NCI-H1436 treated with DMSO at 0.1 percent for 48 hours (cell line): ENCODE measurements at regions not wholly inside any gene's neighbourhood (a gene's known extent, or its start where the extent isn't known, plus 50 kb on each side); places are given as distances from the start of the nearest gene placed in this dataset.
"Not testable (repeated sequence)": the region's sequence is repeated elsewhere in the genome, so short reads cannot be mapped to it uniquely, and the experiment has no call there.

Source experiments
- DNase-seq: peaks from one replicate; lab custom pipeline; 2025; lab: John Stamatoyannopoulos, UW

DNA sequence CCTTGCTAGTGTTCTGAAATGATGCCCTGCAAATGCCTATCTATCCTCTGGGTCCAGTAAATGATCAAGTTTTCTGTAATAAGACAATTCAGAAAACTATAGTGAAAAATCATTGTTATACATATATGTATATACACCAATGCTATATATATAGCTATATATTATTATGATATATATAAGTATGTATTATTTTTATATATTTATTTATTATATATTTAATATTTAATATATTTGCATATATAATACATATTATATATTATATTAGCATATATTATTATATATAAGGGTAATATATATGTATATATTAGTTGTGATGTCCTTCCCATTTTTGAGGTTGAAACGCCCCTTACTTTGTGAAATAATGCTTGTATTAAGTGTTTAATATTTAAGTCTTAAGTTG lies 181.4 kb upstream of the CACNA2D1 start:
- DNase-seq, result no peak

DNA sequence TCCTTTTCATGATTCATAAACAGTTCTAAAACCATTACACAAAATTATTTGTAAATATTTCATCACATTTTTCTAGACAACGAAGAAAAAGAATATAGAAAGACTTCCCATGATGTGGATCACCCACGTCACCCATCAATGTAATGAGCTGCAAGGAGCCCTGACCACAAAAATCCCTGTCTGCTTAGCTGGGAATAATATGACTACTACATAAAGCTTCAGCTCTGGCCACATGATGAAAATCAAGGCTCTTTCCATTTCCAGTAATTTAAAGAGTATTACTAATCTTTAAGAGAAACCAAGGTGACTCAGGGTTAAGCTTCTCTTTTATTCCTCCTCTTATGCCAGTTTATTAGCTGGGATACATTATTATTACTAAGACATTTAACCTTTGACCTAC lies 180.8 kb upstream of the CACNA2D1 start:
- DNase-seq, result no peak

DNA sequence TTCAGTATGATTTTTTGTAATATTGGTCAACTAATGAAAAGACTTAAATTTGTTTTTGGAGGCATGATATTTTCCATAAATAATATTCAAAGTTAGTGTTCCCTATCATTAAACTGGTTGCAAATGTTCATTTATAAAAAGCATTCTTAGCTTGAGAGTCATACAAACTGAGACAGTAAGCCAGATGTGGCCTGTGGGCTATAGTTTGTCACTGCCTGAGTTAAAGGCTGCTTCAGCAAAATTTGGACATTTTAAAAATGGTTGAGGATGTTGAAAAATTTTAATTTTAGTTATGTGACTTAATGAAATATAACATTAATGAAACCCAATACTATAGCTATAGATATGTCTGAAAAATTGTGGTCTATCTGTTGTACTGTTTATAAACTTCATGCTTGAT lies 180.2 kb upstream of the CACNA2D1 start:
- DNase-seq, result no peak

DNA sequence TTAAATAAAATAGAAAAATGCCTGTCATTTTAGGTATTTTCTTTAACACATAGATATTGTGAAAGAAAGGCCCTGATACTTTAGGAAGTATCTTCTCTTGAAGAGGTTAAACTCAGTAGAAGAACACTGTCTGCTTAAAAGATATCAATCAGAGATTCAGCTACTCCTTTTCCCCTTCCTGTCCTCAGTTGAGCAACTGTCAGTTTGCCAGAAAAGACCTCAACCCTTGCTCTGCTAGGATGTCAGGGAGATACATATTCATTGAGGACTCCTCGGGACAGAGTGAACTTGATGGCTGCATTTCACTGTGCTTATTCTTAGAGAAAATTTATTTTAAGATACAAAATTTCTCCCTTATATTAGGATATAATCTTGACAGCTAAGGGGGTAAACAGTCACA lies 173.6 kb upstream of the CACNA2D1 start:
- DNase-seq, result no peak

DNA sequence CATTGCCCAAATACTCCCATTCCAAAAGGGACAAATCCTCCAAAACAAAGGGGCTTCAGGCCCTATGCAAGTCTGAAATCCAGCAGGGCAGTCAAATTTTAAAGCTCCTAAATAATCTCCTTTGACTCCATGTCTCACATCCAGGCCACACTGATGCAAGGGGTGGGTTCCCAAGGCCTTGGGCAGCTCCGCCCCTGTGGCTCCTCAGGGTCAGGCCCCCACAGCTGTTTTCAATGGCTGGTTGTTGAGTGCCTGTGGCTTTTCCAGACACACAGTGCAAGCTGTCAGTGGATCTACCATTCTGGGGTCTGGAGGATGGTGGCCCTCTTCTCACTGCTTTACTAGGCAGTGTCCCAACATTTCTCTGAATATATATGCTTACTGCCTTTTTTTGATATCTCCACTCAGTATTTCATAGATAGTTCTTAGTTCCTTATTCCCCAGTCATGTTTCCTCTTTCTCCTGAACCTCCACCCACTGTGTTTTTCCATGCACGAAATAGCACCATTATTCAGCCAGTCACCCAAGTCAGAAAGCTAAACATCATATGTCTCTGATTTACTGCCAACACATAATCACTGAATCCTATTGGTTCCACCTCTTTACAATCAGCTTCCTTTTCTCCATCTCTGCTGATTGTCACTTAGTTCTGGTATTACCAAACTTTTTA lies 172.6 kb upstream of the CACNA2D1 start:
- DNase-seq, result no peak

DNA sequence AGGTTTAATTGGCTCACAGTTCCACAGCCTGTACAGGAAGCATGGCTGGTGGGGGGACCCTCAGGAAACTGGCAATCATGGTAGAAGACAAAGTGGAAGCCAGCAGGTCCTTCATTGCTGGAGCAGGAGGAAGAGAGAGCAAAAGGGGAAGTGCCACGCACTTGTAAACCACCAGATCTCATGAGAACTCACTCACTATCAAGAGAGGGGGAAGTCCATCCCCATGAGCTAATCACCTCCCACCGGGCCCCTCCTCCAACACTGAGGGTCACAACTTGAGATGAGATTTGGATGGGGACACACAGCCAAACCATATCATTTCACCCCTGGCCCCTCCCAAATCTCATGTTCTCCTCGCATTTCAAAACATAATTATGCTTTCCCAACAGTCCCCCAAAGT lies 171.9 kb upstream of the CACNA2D1 start:
- DNase-seq, result no peak

DNA sequence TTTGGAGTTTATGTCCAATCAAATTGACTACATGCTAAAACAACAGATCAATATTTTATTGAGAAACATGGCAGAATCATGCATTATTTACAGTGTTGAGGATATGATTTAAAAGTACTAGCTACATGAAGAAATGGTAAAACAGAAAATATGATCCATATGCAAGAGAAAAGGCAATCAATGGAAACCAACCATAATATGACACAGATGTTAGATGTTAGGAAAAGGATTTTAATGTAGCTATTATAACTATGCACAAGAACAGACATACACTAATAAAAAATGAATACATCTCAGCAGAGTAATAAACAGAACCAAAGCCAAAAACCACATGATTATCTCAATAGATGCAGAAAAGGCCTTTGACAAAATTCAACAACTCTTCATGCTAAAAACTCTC lies 166.2 kb upstream of the CACNA2D1 start:
- DNase-seq, result no peak

DNA sequence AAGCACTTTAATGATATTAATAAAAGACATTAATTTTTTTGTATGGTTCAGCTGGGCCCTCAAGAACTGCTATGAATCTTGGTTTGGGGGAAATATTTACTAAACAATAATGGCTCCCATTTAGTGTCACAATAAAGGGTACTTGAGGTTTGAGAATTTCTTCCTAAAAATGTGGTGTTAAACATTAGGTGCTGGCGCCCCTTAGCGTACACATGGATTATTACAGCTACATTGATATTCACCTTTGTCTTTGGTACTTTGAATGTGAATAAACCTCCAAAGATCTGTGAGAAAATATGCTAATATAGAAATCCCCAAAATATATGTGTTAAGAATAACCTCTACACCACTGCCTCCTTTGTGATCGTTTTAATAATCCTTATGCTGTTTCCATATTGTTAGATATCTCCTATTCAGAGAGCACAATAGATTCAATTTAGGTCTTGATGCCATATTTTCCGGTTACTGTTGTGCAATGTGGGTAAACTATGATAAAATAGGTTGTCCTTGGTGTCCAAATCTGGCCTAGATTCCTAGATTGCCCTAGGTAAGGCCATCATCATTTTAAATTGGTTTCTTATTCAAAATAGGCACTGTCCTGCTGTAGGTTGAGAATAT lies 161.8 kb upstream of the CACNA2D1 start:
- peak; percentile 73 for DNase-seq

DNA sequence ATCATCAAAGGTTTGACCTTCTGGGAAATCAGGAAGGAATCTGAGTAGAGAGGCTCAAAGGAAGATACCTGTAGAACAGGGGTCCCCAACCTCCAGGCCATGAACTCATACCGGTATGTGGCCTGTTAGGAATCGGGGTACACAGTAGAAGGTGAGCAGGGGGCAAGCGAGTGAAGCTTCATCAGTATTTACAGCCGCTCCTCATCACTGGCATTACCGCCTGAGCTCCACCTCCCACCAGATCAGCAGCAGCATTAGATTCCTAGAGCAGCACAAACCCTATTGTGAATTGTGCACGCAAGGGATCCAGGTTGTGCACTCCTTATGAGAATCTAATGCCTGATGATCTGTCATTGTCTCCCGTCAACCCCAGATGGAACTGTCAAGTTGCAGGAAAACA lies 158.5 kb upstream of the CACNA2D1 start:
- DNase-seq, result no peak

DNA sequence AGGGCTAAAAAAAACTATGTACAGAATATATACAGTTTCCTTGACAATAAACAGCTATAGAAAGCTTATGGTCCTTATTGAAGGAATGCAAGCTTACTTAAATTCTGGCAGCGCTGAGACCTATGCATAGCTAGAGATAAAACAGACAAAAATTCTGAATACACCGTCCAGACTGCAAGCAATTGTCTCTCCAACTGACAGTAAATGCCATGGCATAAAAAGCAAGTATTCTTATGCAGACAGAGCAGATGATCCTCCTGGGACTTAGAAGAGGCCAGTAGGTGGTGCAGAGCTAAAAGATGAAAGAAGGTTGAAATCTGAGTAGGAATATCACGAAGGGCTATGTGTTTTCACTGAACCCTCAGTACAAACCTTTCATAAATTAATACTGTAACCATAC lies 157.0 kb upstream of the CACNA2D1 start:
- DNase-seq, result no peak

DNA sequence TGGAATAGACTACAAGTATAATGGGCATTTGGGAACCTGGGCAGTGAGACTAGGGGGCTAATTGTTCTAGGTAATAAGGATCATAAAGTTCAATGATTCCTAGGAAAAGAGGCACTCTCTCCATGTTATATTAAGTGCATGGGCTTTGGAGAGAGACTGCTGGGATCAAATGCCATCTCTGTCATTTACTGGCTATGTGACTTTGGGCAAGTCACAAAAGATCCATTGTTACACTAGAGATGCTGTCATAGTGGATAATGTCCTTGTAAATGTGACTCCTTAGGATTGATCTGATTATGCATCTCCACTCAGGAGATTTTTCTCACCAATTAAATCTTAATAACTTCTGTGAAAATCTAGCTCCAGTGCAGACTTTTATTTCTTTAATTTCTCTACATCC lies 156.3 kb upstream of the CACNA2D1 start:
- no peak for DNase-seq

DNA sequence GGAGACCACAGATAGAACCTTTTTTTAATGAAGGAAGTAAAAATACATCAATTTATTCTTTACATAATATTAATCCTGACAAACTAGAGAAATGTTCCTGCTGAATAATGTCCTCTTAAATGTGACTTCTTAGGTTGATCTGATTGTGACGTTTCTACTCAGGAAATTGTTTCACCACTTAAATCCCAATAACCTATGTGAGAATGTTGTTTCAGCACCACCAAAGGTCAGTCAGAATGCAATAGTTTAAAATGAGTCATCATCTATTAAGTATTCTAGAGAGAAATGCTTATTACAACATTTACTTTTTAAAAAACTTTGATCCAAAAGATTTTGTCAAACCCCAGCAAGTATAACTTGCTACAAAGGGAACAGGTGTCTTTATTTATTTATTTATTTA lies 155.4 kb upstream of the CACNA2D1 start:
- no peak for DNase-seq

DNA sequence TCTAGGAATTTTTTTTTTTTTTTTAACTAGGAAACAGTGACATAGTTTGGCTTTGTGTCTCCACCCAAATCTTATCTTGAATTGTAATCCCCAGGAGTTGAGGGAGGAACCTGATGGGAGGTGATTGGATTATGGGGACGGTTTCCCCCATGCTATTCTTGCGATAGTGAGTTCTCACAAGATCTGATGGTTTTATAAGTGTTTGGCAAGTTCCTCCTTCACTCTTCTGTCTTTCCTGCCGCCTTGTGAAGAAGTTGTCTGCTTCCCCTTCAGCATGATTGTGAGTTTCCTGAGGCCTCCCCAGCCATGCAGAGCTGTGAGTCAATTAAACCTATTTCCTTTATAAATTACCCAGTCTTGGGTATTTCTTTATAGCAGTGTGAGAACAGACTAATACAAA lies 152.2 kb upstream of the CACNA2D1 start:
- not testable (repeated sequence) for DNase-seq

DNA sequence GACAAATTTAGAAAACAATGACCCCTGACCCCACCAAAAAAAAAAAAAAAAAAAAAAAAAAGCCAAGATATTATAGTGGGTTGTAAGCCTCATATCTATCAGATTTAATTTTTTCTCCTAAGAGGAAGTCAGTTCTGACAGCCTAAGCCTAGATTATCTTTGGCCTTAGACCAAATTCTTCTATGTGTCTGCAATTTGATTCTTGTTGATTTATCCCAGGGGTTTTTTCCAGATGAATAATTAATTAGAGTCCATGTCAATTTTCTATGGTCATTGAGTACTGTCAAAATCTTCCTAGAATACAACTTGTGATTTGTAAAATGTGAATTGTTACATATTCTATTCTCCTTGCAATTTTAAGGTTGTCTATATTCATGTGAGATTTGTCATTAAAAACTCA lies 151.6 kb upstream of the CACNA2D1 start:
- DNase-seq, result no peak

DNA sequence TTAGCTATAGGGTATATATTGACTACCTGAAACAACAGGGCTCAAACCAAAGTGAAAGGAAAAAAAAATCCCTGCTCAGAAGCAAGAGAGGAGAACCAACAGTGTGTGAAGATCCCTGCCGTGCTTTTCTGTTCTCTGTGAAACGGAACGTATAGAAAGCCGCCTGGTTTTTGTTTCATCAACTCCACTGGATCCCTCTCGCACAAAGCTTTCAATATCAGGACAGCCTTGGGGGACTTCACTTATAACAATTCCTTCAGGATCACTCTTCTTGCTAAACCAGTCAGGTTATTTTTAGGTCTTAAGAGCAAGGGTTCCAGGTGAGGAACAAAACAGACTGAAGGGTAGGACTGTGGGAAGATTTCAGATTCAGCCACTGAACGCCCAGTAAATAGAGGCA lies 151.1 kb upstream of the CACNA2D1 start:
- DNase-seq, result no peak

DNA sequence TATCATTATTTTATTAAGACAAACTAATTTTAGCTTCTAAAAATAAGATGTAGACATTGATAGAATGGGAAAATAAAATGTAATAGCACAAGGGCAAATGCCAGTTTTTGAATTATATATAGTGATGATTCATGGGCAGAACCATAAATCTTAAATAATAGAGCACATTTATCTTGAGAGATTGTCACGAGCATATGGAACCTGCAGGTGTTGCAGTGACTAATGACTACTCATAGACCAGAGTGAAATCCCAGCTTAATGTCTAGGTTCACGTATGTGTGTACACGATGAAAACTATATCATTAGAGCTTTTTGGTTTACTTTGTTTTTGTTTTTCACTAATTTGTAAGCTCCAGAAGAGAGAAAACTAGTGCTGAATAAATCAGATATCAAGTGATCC lies 150.2 kb upstream of the CACNA2D1 start:
- peak; percentile 64 for DNase-seq

DNA sequence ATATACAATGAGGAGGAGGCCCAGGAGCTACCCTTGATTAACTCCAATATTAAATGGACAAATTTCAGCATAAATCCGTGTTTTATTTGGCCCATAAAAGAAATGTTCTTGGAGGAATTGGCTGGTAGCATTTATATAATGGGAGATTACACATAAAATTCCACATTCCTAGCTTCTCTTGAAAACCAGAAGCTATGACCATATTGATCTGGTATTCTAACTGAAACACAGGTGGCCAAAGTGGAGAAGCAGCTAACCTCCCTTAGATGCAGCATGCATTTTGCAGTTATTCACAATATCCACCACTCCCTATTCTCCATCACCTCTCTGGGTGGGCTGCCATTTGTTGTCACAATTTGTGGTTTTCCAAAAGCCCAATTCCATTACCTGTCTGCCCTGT lies 148.8 kb upstream of the CACNA2D1 start:
- DNase-seq, result no peak

DNA sequence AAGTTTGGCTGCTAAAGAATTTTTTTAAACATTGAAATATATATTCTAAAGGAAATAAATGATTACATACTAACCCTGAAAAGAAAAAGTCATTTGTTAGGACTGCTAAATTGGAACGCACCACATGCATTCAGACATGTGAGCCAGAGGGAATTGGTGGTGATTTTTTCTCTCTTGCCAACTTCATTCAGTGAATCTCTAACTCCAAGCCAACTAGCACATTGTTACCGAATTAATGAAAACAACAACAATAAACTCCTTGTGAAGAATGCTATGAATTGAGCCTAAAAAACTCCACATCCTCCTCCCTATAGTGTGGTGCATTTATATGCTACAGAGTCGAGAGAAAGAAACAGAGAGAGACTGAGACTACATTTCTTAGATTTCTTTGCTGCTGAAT lies 135.5 kb upstream of the CACNA2D1 start:
- DNase-seq, result no peak

DNA sequence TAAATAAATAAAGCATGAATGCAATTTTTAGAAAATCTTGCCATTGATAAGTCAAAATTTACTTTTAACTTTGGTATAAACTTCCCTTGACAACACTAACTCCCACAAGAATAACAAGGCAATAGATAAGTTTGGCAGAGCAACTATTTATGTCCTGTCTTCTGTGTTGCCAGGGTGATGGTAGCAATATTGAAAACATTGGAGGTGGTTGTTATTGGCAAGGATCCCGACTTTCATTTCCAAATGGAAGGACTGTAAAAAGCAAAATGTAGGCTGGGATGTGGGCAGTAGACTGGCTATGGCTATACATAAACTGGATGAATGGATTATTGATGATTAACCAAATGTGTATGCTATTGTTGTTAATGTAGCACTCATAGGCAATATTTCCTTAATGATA lies 134.9 kb upstream of the CACNA2D1 start:
- no peak for DNase-seq

DNA sequence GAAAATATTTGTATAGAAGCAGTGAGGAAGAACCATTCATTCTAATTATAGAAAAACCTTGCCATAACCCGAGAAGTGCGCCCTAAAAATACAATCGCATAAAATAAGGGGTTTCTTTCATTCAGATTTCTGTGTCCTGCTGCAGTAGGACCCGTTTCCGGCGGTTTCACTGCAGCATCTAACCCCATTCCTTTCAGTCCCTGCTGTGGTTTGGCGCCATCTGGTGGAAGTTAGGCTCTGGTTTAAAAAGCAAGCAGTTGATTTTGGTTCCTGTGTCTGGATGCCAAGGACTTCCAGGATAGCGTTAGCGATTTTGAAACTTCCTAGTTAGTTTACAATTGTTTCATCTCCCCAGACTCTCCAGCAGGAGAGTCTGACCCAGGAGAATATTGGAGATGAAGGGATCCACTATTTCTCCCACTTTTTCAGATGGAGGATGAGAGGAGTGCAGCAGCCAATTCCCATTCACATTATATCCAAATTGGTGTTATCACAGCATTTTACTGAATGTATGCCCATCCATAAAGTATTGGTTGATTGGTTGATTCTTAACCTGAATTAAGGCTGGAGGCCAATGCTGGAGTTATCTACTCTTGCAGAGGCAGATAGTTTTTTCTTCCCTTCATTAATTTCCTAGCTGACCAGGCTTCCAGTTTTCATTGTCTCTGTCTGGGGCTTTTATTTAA lies 128.8 kb upstream of the CACNA2D1 start:
- DNase-seq, result peak; percentile 62

DNA sequence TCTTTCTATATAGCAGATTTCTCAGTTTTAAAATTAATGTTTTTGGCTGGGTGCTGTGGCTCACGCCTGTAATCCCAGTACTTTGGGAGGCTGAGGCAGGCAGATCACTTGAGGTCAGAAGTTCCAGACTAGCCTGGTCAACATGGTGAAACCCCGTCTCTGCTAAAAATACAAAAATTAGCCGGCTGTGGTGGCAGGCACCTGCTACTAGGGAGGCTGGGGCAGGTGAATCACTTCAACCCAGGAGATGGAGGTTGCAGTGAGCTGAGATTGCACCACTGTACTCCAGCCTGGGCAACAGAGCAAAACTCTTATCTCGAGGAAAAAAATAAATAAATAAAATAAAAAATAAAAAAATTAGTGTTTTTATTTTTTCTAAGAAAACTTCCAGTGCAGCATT lies 127.5 kb upstream of the CACNA2D1 start:
- not testable (repeated sequence) for DNase-seq

DNA sequence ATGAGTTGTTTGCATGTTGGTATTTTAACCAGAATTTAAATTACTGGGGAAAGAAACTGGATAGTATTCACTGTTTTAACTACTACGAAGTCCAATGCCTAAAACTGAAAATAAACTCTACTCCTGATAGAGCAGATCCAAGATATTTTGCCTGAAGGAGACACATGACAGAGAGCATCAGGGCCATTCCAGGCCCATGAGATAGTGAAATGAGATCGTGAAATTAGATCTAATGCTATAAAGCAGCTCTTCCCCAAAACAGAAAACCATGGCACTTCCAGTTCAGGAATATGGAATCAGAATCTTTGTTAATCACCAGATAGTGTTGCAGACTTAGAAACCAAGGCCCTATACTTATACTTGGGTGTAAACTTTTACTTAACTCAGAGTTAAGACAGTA lies 124.3 kb upstream of the CACNA2D1 start:
- DNase-seq, result no peak

DNA sequence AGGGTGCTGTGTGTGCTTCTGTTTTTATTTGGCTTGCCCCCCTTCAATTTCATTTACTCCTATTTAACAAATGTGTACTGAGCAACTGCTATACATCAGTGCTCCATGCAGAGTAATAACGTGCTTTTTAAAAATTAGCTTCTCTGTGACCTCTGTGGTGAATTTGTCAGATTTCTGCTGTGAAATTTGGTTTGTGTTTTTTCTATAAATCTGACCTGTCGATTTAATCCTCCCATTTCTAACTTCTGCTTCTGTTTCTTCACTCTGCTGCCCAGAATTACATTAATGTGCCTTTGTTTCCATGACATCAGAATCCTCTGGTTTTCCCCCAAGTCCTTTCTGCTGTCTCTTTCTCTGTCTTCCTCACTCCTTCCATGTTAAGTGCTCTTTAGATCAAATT lies 123.8 kb upstream of the CACNA2D1 start:
- DNase-seq, result no peak

DNA sequence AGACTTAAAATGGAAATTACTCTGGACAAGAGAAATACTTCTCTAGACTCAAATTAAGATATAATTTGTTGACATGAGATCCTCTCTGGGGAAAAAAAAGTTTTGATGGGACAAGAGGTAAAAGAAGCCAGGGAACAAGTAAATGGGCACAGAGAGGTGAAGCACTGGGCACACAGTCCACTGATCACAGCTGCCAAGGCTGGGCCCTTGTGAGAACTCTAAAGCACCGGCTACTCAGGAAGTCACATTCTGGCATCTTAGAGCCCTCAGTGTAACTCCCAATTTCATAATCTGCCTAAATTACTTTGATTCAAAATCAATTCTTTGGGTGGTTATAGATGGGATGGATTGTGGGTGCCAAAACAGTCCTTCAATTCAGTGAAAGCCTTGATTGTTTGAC lies 123.2 kb upstream of the CACNA2D1 start:
- no peak for DNase-seq
